NCI-H2107 treated with DMSO at 0.1 percent for 48 hours (cell line): ENCODE measurements at regions not wholly inside any gene's neighbourhood (a gene's known extent, or its start where the extent isn't known, plus 50 kb on each side); places are given as distances from the start of the nearest gene placed in this dataset.

Source experiments
- DNase-seq: peaks from one replicate; lab custom pipeline; 2025; ENCODE audit not compliant: unreplicated experiment; lab: John Stamatoyannopoulos, UW

DNA sequence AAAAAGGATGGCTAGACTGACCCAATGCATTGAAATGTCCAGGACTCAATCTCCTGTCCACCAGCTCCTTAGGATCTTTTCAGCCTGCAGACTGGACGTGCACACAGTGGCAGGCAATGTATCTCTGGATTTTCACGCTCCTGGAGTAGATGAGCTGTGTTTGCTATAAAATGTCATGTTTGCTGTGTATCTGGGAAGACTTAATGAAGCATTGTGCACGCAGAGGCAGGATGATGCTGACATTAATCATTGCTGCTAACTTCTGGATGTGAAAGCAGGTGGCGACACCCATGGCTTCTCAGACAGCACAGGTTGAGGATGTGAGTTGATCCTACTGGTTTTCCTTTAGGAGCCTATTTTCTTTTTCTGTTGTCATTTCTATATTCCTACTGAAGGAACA is 133.1 kb upstream of the PCSK2 start:
- no peak for DNase-seq

GRCh38 chr20:17097603-17098002 is 129.2 kb upstream of the PCSK2 start:
- DNase-seq = no peak

DNA sequence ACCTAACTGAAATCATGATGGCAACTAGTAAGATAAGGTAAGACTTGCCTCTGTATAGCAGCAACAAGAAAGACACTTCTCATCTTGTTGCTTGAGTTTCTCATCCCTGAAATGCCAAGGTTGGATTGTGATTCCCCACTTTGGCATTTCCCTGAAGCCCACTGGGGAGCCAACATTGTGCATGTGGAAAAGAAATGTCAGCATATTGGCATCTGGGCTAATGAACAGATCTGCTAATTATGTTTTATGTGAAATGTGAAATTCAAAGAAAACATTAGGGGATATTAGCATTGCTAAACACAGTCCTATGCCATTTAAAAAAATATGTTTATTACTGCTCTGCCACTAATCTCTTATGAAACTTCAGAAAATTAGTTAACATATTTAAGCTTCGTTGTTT is 126.3 kb upstream of the PCSK2 start:
- no peak for DNase-seq

DNA sequence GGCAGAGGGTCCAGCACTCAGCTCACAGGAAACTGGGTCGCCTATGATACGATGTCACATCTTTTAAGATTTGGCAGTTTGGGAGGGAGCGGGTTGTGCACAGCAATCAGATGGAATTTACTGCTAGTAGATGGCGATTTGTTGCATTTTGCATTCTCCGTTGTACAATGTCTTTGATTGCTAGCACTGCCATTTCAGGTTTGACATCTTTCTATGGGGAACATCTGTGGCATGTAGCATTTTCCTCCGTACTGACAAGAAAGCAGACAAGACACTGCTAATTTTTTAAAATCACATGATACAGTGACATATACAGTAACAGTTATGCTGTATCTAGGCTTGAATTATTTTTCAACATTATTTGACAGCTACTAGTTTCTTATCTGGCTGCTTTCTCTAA is 119.7 kb upstream of the PCSK2 start:
- DNase-seq = no peak

DNA sequence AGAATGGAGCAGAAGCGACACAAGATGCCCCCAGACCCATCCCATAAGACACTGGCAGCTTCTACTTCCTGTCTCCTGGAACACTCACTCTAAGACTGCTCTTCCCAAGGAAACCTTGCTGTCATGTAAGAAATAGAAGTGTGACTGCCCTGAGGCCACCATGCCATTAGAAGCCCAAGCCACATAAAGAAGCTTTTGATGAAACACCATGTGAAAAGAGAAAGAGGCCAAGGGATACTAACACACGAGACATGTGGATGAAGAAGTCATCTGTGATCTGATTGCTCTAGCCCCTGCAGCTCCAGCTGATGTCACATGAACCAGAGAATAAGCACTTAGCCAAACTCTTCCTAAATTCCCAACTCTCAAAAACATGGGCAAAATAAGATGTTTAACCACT is 117.9 kb upstream of the PCSK2 start:
- DNase-seq = no peak

- DNase-seq = no peak
Measured at GRCh38 chr20:17109307-17109706, 117.5 kb upstream of the PCSK2 start.

DNA sequence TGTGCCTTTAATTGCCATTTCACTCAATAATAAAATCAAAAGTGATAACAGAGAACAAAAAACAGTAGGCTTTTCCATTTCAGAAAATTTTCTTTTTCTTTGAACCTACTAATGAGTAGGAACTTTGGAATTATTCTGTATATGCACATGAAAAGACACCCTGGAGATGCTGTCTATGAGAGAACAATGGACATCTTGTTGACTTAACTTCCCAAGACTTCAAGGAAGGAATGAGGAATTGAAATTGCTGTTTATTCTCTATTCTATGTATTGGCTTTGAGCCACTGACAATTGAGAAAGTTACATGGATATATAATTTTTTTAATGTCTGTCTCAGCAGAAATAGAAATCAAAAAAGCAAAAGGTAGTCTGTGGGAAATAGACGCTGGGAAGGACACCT is 98.6 kb upstream of the PCSK2 start:
- DNase-seq = no peak

- DNase-seq = no peak
Measured at GRCh38 chr20:17129089-17129488, 97.8 kb upstream of the PCSK2 start.

DNA sequence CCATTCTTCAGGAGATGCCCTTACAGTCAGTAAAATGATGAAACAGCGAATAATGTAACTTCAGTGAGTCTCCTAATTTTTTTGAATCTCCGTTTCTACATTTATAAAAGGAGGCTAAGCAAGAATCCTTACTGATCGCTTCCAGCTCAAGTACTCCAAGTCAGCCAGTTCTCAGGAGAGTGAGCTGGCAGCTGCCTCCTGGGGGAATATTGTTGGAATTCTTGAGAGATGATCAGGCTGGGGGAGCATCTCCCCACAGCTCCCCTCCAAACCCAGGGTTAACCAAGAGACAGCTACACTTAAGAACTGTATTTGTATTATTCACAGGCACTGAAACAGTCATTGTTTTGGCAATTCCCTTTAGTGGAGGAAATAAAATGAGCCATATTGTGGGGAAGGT is 89.1 kb upstream of the PCSK2 start:
- no peak for DNase-seq

GRCh38 chr20:17138237-17138636 is 88.6 kb upstream of the PCSK2 start:
- DNase-seq = no peak

GRCh38 chr20:17140894-17141293 is 85.9 kb upstream of the PCSK2 start:
- no peak for DNase-seq

GRCh38 chr20:17141568-17141967 is 85.3 kb upstream of the PCSK2 start:
- DNase-seq = no peak

- no peak for DNase-seq
Measured at GRCh38 chr20:17142666-17143065, 84.2 kb upstream of the PCSK2 start.

DNA sequence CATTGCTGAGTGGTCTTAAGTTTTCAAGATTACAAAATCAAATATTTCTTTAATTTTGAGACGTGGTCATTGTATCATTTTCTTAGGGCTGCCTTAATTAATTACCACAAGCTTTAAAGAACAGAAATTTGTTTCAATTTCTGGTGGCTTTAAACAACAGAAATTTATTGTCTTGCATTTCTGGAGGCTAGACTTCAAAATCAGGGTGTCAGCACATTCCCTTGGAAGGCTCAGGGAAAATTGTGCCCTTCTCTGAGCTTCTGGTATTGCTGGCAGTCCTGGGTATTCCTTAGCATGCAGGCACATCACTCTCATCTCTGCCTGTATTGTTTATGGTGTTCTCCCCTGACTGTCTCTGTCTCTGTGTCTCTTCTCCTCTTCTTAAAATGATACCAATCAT is 76.0 kb upstream of the PCSK2 start:
- DNase-seq = no peak

GRCh38 chr20:17155401-17155800 is 71.4 kb upstream of the PCSK2 start:
- no peak for DNase-seq

GRCh38 chr20:17158701-17159100 is 68.1 kb upstream of the PCSK2 start:
- no peak for DNase-seq

DNA sequence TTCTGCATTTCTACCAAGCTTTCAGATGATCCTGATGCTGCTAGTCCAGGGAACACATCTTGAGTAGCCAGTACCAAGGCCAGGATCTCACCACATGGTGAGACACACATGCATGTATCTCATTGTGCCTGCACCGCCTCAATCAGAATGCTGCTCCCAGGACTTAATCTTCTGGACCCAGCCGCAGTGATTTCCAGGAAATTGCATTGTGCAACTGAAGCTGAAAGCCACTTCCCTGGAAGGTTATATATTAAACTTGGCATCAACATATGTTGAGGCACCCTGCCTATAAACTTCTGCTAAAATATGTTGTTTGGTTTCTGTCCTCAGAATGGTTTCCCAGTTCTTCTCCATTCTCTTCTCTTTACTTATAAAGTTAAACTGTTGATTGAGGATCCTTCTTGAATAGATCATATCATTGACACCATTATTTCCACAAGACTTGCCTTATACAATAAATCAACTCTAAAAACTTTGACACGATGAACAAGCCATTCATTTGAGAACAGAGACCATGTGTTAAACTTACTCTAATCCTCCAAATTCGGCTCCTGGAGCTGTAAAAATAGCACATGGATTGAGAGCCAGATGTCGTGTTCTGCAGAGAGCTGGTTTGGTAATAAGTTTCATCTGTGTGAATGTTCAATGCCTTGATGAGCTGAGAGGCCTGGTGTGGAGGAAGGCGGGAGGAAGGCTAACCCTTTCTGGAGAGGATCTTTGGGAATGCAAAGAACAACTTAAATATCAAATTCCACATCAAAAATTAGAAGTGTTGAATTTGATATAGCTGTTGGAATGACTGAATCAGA is 65.0 kb upstream of the PCSK2 start:
- no peak for DNase-seq

GRCh38 chr20:17168026-17168612 is 58.7 kb upstream of the PCSK2 start:
- no peak for DNase-seq

- DNase-seq = peak; percentile 80
Measured at GRCh38 chr20:17169585-17170136, 57.2 kb upstream of the PCSK2 start.

- no peak for DNase-seq
Measured at GRCh38 chr20:17171746-17172280, 55.0 kb upstream of the PCSK2 start.

DNA sequence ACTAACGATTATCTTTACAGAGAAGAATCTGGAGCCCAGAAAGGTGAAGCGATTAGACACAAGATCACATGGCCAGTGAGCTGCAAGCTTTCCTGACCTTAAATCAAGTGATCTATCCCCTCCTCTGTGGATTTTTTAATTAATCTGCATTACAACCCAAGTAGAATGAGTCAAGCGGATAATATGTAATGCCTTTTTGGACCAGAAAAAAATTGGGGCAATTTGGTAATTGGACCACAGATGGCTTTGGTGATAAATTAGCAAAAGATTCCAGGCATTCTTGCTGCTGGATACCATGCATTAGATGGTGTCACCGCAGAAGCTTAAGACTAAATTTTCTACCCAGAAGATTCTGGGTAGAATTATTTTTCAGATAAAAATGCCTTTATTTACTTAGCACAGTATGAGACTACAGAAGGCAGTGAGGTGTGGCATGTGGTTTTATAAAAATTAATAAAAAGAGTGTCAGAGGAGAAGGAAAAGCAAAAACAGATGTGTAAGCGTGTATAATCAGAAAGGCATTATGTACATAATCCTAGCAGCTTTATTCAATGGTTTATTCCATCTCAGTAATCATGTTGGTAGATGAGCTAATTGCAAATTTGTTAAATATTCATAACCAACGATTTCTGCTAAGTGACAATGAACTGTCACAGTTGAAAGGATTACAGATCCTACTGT is 53.9 kb upstream of the PCSK2 start:
- no peak for DNase-seq
